Activated CD4-positive, alpha-beta T cell treated with anti-CD3 and anti-CD28 coated beads for 36 hours (primary cell): ENCODE measurements at regions not wholly inside any gene's neighbourhood (a gene's known extent, or its start where the extent isn't known, plus 50 kb on each side); places are given as distances from the start of the nearest gene placed in this dataset.

Experiments
- ATAC-seq: fragments of 200-7000 bp; cut with Tn5 transposase; one replicate; pipeline ENCODE4 v1.10.0; 2021; ENCODE audit warnings: mild to moderate bottlenecking, moderate library complexity
- CTCF ChIA-PET: fragments of 350-600 bp; sonication (Branson Sonifier 250); formaldehyde crosslinking; loops from one replicate; lab custom pipeline; 2021; ENCODE audit warnings: antibody characterized with exemption; lab: Charles Lee
- POLR2A ChIA-PET: fragments of 350-600 bp; sonication (Branson Sonifier 250); formaldehyde crosslinking; loops from one replicate; lab custom pipeline; 2021; ENCODE audit warnings: antibody characterized with exemption, inconsistent platforms; lab: Charles Lee
- DNase-seq: peaks from one replicate; pipeline ENCODE4 v3.0.0-alpha.2; 2020
- H3K27ac Mint-ChIP-seq: one replicate; pipeline ENCODE4 v1.8.0; 2021; ENCODE audit warnings: mixed read lengths
- H3K27me3 Mint-ChIP-seq: one replicate; pipeline ENCODE4 v1.8.0; 2021; ENCODE audit warnings: mixed read lengths
- H3K36me3 Mint-ChIP-seq: one replicate; pipeline ENCODE4 v1.8.0; 2021; ENCODE audit warnings: low read depth, mixed read lengths
- H3K4me1 Mint-ChIP-seq: one replicate; pipeline ENCODE4 v1.8.0; 2021; ENCODE audit warnings: mixed read lengths
- H3K4me3 Mint-ChIP-seq: one replicate; pipeline ENCODE4 v1.8.0; 2021; ENCODE audit warnings: mild to moderate bottlenecking, moderate library complexity, mixed read lengths
- H3K9me3 Mint-ChIP-seq: one replicate; pipeline ENCODE4 v1.8.0; 2021; ENCODE audit warnings: low read depth, mixed read lengths
- intact Hi-C, 2 experiments: fragments of 100-400 bp; cut with DNase I in 1 of 2; cut with micrococcal nuclease in 1 of 2; formaldehyde crosslinking; loops; one replicate each; pipeline versions ENCODE4 v1.14.2 to v1.15.1; 2022 to 2024; cut with DNase I, micrococcal nuclease

- no peak overlapping the region for H3K4me3 Mint-ChIP-seq
- DNase-seq: no peak
- ChIA-PET POLR2A (no interaction called here), CTCF (interaction anchor here (1.0 to 1.3 kb wide), 2 partner anchors 14 to 23 kb away, joined by 3 to 4 read pairs; no protein-coding TSS in a partner anchor)
- no peak overlapping the region for H3K27ac Mint-ChIP-seq
- peaks cover 22% of the 10 kb centered on the region for H3K27me3 Mint-ChIP-seq
- no peaks in the 10 kb centered on the region for H3K9me3 Mint-ChIP-seq
- H3K36me3 Mint-ChIP-seq: no peaks in the 10 kb centered on the region
- ATAC-seq: no peak
- no peaks in the 10 kb centered on the region for H3K4me1 Mint-ChIP-seq
- intact Hi-C loops: no loop called here
These were observed 103.3 kb upstream of the NFE2L3 start for GRCh38 chr7:26048663-26049062.

GRCh38 chr7:26049081-26049480, 102.9 kb upstream of the NFE2L3 start:
- POLR2A ChIA-PET: no interaction called here
- Mint-ChIP-seq H3K4me3 (no peak overlapping the region), H3K4me1 (no peaks in the 10 kb centered on the region), H3K27ac (no peak overlapping the region), H3K27me3 (peaks cover 18% of the 10 kb centered on the region), H3K9me3 (peaks cover 2% of the 10 kb centered on the region), H3K36me3 (no peaks in the 10 kb centered on the region)
- DNase-seq: no peak
- ATAC-seq: no peak
- intact Hi-C loops: no loop called here
- CTCF ChIA-PET: interaction anchor here (0.5 to 1.3 kb wide), 3 partner anchors 23 to 261 kb away, joined by 3 to 4 read pairs (median 3); no protein-coding TSS in a partner anchor

- Mint-ChIP-seq H3K27me3 (peaks cover 24% of the 10 kb centered on the region), H3K36me3 (no peaks in the 10 kb centered on the region), H3K27ac (no peak overlapping the region), H3K9me3 (peaks cover 2% of the 10 kb centered on the region), H3K4me3 (no peak overlapping the region), H3K4me1 (no peaks in the 10 kb centered on the region)
- ChIA-PET POLR2A (interaction anchor here (0.6 kb wide), 1 partner anchor 46 kb away, joined by 3 read pairs; no protein-coding TSS in a partner anchor), CTCF (interaction anchor here (0.6 to 1.5 kb wide), 4 partner anchors 8 to 427 kb away, joined by 3 to 4 read pairs (median 3); no protein-coding TSS in a partner anchor)
- no peak for DNase-seq
- intact Hi-C loops: no loop called here
- no peak for ATAC-seq
These were observed 101.0 kb upstream of the NFE2L3 start for GRCh38 chr7:26051021-26051420.

GRCh38 chr7:26052706-26053105, 99.3 kb upstream of the NFE2L3 start:
- peaks cover 24% of the 10 kb centered on the region for H3K27me3 Mint-ChIP-seq
- no peak overlapping the region for H3K4me3 Mint-ChIP-seq
- H3K27ac Mint-ChIP-seq: no peak overlapping the region
- DNase-seq (no peak), ATAC-seq (no peak)
- intact Hi-C loops: no loop called here
- ChIA-PET POLR2A (no interaction called here), CTCF (no interaction called here)
- peaks cover 2% of the 10 kb centered on the region for H3K9me3 Mint-ChIP-seq
- H3K4me1 Mint-ChIP-seq: no peaks in the 10 kb centered on the region
- H3K36me3 Mint-ChIP-seq: no peaks in the 10 kb centered on the region

- intact Hi-C loops: no loop called here
- no peak for ATAC-seq
These were observed 97.6 kb upstream of the NFE2L3 start for GRCh38 chr7:26054386-26054785.

GRCh38 chr7:26055241-26055640, 96.8 kb upstream of the NFE2L3 start:
- DNase-seq (no peak), ATAC-seq (no peak)
- H3K4me1 Mint-ChIP-seq: no peaks in the 10 kb centered on the region
- no peak overlapping the region for H3K27ac Mint-ChIP-seq
- H3K36me3 Mint-ChIP-seq: no peaks in the 10 kb centered on the region
- POLR2A ChIA-PET: no interaction called here
- intact Hi-C loops: no loop called here
- peaks cover 23% of the 10 kb centered on the region for H3K27me3 Mint-ChIP-seq
- CTCF ChIA-PET: interaction anchor here (1.6 kb wide), 1 partner anchor 127 kb away, joined by 4 read pairs; no protein-coding TSS in a partner anchor
- peaks cover 2% of the 10 kb centered on the region for H3K9me3 Mint-ChIP-seq
- H3K4me3 Mint-ChIP-seq: no peak overlapping the region

More at GRCh38 chr7:26054386-26054785, 97.6 kb upstream of the NFE2L3 start:
- no peak for DNase-seq
- POLR2A ChIA-PET: no interaction called here
- Mint-ChIP-seq H3K4me3 (no peak overlapping the region), H3K9me3 (peaks cover 2% of the 10 kb centered on the region), H3K36me3 (no peaks in the 10 kb centered on the region), H3K4me1 (no peaks in the 10 kb centered on the region), H3K27ac (no peak overlapping the region), H3K27me3 (peaks cover 27% of the 10 kb centered on the region)
- CTCF ChIA-PET: no interaction called here

- POLR2A ChIA-PET: no interaction called here
These were observed 91.0 kb upstream of the NFE2L3 start for GRCh38 chr7:26060733-26061677.

GRCh38 chr7:26061678-26062603, 90.1 kb upstream of the NFE2L3 start:
- DNase-seq (peak; percentile 85), ATAC-seq (peak; percentile 94)
- ChIA-PET CTCF (interaction anchor here (0.7 to 3.9 kb wide), 14 partner anchors 8 to 303 kb away, joined by 3 to 52 read pairs (median 4); no protein-coding TSS in a partner anchor), POLR2A (no interaction called here)
- no peaks in the 10 kb centered on the region for H3K36me3 Mint-ChIP-seq
- H3K4me1 Mint-ChIP-seq: peaks cover 3% of the 10 kb centered on the region
- no peak overlapping the region for H3K4me3 Mint-ChIP-seq
- intact Hi-C loops: loop anchor here (1.0 kb wide), 1 partner anchor 169 kb away; no protein-coding TSS in a partner anchor
- H3K27ac Mint-ChIP-seq: no peak overlapping the region
- H3K9me3 Mint-ChIP-seq: no peaks in the 10 kb centered on the region
- H3K27me3 Mint-ChIP-seq: peaks cover 16% of the 10 kb centered on the region

More at GRCh38 chr7:26060733-26061677, 91.0 kb upstream of the NFE2L3 start:
- H3K27me3 Mint-ChIP-seq: peaks cover 14% of the 10 kb centered on the region
- ATAC-seq (no peak), DNase-seq (no peak)
- H3K4me3 Mint-ChIP-seq: no peak overlapping the region
- H3K4me1 Mint-ChIP-seq: peaks cover 3% of the 10 kb centered on the region
- intact Hi-C loops: loop anchor here (1.0 kb wide), 1 partner anchor 168 kb away; no protein-coding TSS in a partner anchor
- H3K9me3 Mint-ChIP-seq: no peaks in the 10 kb centered on the region
- H3K36me3 Mint-ChIP-seq: no peaks in the 10 kb centered on the region
- CTCF ChIA-PET: interaction anchor here (0.6 to 4.0 kb wide), 8 partner anchors 11 to 304 kb away, joined by 3 to 52 read pairs (median 3); no protein-coding TSS in a partner anchor
- no peak overlapping the region for H3K27ac Mint-ChIP-seq

- no peak for ATAC-seq
- Mint-ChIP-seq H3K4me3 (no peak overlapping the region), H3K36me3 (no peaks in the 10 kb centered on the region), H3K9me3 (no peaks in the 10 kb centered on the region), H3K27me3 (peaks cover 14% of the 10 kb centered on the region), H3K4me1 (peaks cover 3% of the 10 kb centered on the region), H3K27ac (no peak overlapping the region)
- ChIA-PET POLR2A (no interaction called here), CTCF (interaction anchor here (1.3 kb wide), 1 partner anchor 173 kb away, joined by 7 read pairs; no protein-coding TSS in a partner anchor)
- no peak for DNase-seq
- intact Hi-C loops: no loop called here
These were observed 86.3 kb upstream of the NFE2L3 start for GRCh38 chr7:26065652-26066051.

GRCh38 chr7:26066736-26067135, 85.3 kb upstream of the NFE2L3 start:
- DNase-seq (no peak), ATAC-seq (no peak)
- POLR2A ChIA-PET: no interaction called here
- H3K4me1 Mint-ChIP-seq: peaks cover 1% of the 10 kb centered on the region
- peaks cover 14% of the 10 kb centered on the region for H3K27me3 Mint-ChIP-seq
- H3K36me3 Mint-ChIP-seq: no peaks in the 10 kb centered on the region
- no peaks in the 10 kb centered on the region for H3K9me3 Mint-ChIP-seq
- no peak overlapping the region for H3K4me3 Mint-ChIP-seq
- intact Hi-C loops: no loop called here
- no peak overlapping the region for H3K27ac Mint-ChIP-seq
- CTCF ChIA-PET: interaction anchor here (0.7 to 1.3 kb wide), 2 partner anchors 174 to 176 kb away, joined by 3 to 7 read pairs; no protein-coding TSS in a partner anchor
